ENCODE measurements at regions not wholly inside any gene's neighbourhood (a gene's known extent, or its start where the extent isn't known, plus 50 kb on each side); places are given as distances from the start of the nearest gene placed in this dataset.

DNA sequence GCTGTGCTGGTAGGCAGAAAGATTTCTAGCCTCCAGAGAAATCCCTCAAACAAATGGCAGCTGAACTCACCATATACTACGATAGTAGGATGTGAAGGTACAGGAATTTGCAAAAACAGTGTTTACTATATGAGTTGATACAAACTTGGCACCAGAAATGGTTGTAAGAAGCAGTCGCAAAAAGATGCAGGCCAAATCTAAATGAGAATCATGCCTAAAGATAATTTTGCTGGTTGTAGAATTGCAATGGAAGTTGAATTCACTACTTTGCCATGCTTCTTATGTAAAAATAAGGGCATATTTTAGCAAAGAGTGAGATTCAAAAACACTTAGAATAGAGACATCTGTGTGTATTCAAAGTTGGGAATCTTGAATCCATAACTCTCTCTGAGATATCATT lies 924.7 kb downstream of the SUCLG1 start:
- peaks cover 0 to 4% (median under 1%) of the 10 kb centered on the region in 4 donors for H3K9me3 ChIP-seq (ENCODE audit: control insufficient read depth in 4 of 4, insufficient read depth in 3 of 4, low read length in 3 of 4)
- WGBS, 2 donors, result 85 to 91% methylated on average over 2 of the region's 2 CpGs
- no peak for TF ChIP-seq CTCF (IDR thresholded peaks at IDR 0.05; ENCODE audit: control extremely low read depth, extremely low read depth)
- DNase-seq, result no peak
- H3K36me3 ChIP-seq (ENCODE audit: control insufficient read depth in 4 of 4, insufficient read depth in 4 of 4, low read length in 4 of 4), result no peaks in the 10 kb centered on the region
- no peaks in the 10 kb centered on the region for H3K27me3 ChIP-seq (ENCODE audit: control insufficient read depth in 3 of 3, insufficient read depth in 3 of 3, low read length in 2 of 3)
- no peaks in the 10 kb centered on the region for H3K4me1 ChIP-seq (ENCODE audit: control insufficient read depth in 5 of 5, insufficient read depth in 5 of 5, low read length in 5 of 5)
- no peak overlapping the region for H3K4me3 ChIP-seq
- no peak for ATAC-seq (ENCODE audit: insufficient read depth, low FRiP score)
- H3K27ac ChIP-seq (ENCODE audit: low read depth in 1 of 2, low read length in 1 of 2), result no peak overlapping the region
- no peak overlapping the region for H3K9ac ChIP-seq (ENCODE audit: insufficient read depth in 1 of 2, low read length in 2 of 2)

GRCh38 chr2:83531206-83531826 lies 927.8 kb downstream of the SUCLG1 start:
- DNase-seq (peak in 2 of 3 donors; percentile 11 to 22), ATAC-seq (ENCODE audit: insufficient read depth, low FRiP score) (no peak)
- Histone ChIP-seq H3K36me3 (ENCODE audit: control insufficient read depth in 4 of 4, insufficient read depth in 4 of 4, low read length in 4 of 4) (no peaks in the 10 kb centered on the region), H3K4me3 (no peak overlapping the region), H3K9me3 (ENCODE audit: control insufficient read depth in 4 of 4, insufficient read depth in 3 of 4, low read length in 3 of 4) (peaks cover 0 to 4% (median under 1%) of the 10 kb centered on the region in 4 donors), H3K9ac (ENCODE audit: insufficient read depth in 1 of 2, low read length in 2 of 2) (no peak overlapping the region), H3K27me3 (ENCODE audit: control insufficient read depth in 3 of 3, insufficient read depth in 3 of 3, low read length in 2 of 3) (no peaks in the 10 kb centered on the region), H3K27ac (ENCODE audit: low read depth in 1 of 2, low read length in 1 of 2) (no peak overlapping the region), H3K4me1 (ENCODE audit: control insufficient read depth in 5 of 5, insufficient read depth in 5 of 5, low read length in 5 of 5) (peaks cover 0 to 2% (median 0%) of the 10 kb centered on the region in 5 donors)
- 72 to 76% methylated on average over 5 of the region's 5 CpGs for whole genome bisulfite sequencing, 2 donors
- no peak for TF ChIP-seq CTCF (IDR thresholded peaks at IDR 0.05; ENCODE audit: control extremely low read depth, extremely low read depth)

DNA sequence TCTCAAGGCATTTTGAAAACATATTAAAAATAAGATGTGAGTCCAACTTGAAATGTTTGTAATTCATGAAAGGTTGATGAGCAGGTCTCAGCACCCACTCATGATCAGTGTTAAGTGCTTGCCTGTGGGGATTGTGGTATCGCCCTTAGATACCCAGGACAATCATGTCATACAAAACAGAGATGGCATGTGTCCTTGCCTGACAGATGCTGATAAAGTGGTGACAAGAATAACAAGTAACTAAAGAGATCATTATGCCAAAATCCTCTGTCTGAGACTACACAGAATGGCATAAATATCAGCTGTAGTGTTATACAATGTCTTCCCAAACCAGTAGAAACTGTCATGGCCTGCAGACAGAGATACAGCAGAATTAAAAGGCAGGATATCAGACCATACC lies 930.3 kb downstream of the SUCLG1 start:
- Histone ChIP-seq H3K27ac (ENCODE audit: low read depth in 1 of 2, low read length in 1 of 2) (no peak overlapping the region), H3K27me3 (ENCODE audit: control insufficient read depth in 3 of 3, insufficient read depth in 3 of 3, low read length in 2 of 3) (no peaks in the 10 kb centered on the region), H3K4me3 (no peak overlapping the region), H3K4me1 (ENCODE audit: control insufficient read depth in 5 of 5, insufficient read depth in 5 of 5, low read length in 5 of 5) (peaks cover 0 to 2% (median 0%) of the 10 kb centered on the region in 5 donors), H3K9me3 (ENCODE audit: control insufficient read depth in 4 of 4, insufficient read depth in 3 of 4, low read length in 3 of 4) (peaks cover 0 to 4% (median under 1%) of the 10 kb centered on the region in 4 donors), H3K9ac (ENCODE audit: insufficient read depth in 1 of 2, low read length in 2 of 2) (no peak overlapping the region), H3K36me3 (ENCODE audit: control insufficient read depth in 4 of 4, insufficient read depth in 4 of 4, low read length in 4 of 4) (no peaks in the 10 kb centered on the region)
- 85 to 86% methylated on average over 1 of the region's 1 CpG for WGBS, 2 donors
- ATAC-seq (ENCODE audit: insufficient read depth, low FRiP score) (no peak), DNase-seq (peak in 1 of 3 donors; percentile 0)
- no peak for TF ChIP-seq CTCF (IDR thresholded peaks at IDR 0.05; ENCODE audit: control extremely low read depth, extremely low read depth)
